ENCODE measurements at regions not wholly inside any gene's neighbourhood (a gene's known extent, or its start where the extent isn't known, plus 50 kb on each side); places are given as distances from the start of the nearest gene placed in this dataset.

GRCh38 chr11:112318661-112319060 lies 58.0 kb upstream of the PLET1 start:
- TF ChIP-seq CTCF (IDR thresholded peaks at IDR 0.05): no peak
- TF ChIP-seq POLR2A (IDR thresholded peaks at IDR 0.05): no peak

Data from testis (tissue), 2 donors.